Aorta (tissue), 5 donors: ENCODE measurements at regions not wholly inside any gene's neighbourhood (a gene's known extent, or its start where the extent isn't known, plus 50 kb on each side); places are given as distances from the start of the nearest gene placed in this dataset.

Source experiments
- ATAC-seq: fragments of 200-7000 bp; cut with Tn5 transposase; one replicate; pipeline ENCODE4 v1.9.1; 2022; ENCODE audit warnings: moderate library complexity; ENCODE audit not compliant: low FRiP score
- DNase-seq, 2 donors: peaks; one replicate each; pipeline ENCODE4 v3.0.0-alpha.2; 2020
- H3K27ac ChIP-seq, 2 donors: one replicate each; pipeline ENCODE4 v1.5.1; 2013; ENCODE audit warnings: low read length in 2 of 2, mild to moderate bottlenecking in 2 of 2, moderate library complexity in 2 of 2, control low read depth in 1 of 2, inconsistent platforms in 1 of 2, low read depth in 1 of 2
- H3K27me3 ChIP-seq, 2 donors: one replicate each; pipeline ENCODE4 v1.6.1; 2013; ENCODE audit warnings: control low read depth in 1 of 2, low read length in 1 of 2, mild to moderate bottlenecking in 1 of 2, moderate library complexity in 1 of 2; ENCODE audit not compliant: insufficient read depth in 2 of 2, control insufficient read depth in 1 of 2
- H3K36me3 ChIP-seq, 2 donors: one replicate each; pipeline ENCODE4 v1.6.1; 2013; ENCODE audit warnings: control low read depth in 1 of 2, low read length in 1 of 2, mild to moderate bottlenecking in 1 of 2; ENCODE audit not compliant: insufficient read depth in 2 of 2, control insufficient read depth in 1 of 2
- H3K4me1 ChIP-seq, 2 donors: one replicate each; pipeline ENCODE4 v1.6.1; 2013; ENCODE audit warnings: low read length in 2 of 2, control low read depth in 1 of 2, mild to moderate bottlenecking in 1 of 2, moderate library complexity in 1 of 2; ENCODE audit not compliant: insufficient read depth in 2 of 2, control insufficient read depth in 1 of 2
- H3K4me3 ChIP-seq, 2 donors: one replicate each; pipeline ENCODE4 v1.5.1; 2013; ENCODE audit warnings: low read length in 2 of 2, control low read depth in 1 of 2, mild to moderate bottlenecking in 1 of 2
- H3K9me3 ChIP-seq: one replicate; pipeline ENCODE4 v1.6.1; 2013; ENCODE audit warnings: mild to moderate bottlenecking, low read length; ENCODE audit not compliant: control insufficient read depth
- WGBS, 2 donors: extraction: QIAGEN DNeasy Blood & Tissue Kit; methylation state at CpG; one replicate each; pipeline ENCODE4 v1.1.7; 2013; 5-methylcytosine and 5-hydroxymethylcytosine counted together
- intact Hi-C, 2 donors: fragments of 100-400 bp; cut with DNase I; formaldehyde crosslinking; loops; one replicate each; pipeline versions ENCODE4 v1.14.2 to v1.15.0; 2022
- donor health status: healthy with polysubstance abuse.
- donor health status: Bipolar disorder and iron deficiency.
- donor health status: DM: no; HTN: no; CAD: no.
- donor health status: DM: no; HTN: no; CAD: no.
- donor health status: DM: yes; HTN: yes; CAD: no.

DNA sequence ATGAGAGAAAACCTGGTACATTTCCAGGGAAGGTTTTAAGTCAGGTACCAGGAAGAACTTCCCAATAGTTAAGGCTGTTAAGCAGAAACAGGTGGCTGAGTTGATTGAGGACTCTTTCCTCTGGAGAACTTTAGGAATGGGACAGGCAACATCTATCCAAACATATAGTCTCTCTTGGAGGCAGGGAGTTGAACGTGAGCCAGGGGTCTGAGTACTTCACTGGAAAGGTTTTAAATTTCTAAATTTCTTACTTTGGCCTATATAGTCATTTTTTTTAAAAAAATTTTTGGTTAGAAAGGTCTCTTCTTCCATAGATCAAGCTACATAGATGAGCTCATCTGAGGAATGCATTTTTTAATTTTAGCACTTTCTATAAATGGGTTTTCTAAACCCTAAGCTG lies 261.4 kb upstream of the TCF4 start:
- Histone ChIP-seq H3K4me3 (no peak overlapping the region), H3K4me1 (no peaks in the 10 kb centered on the region), H3K9me3 (no peaks in the 10 kb centered on the region), H3K27me3 (no peaks in the 10 kb centered on the region), H3K27ac (no peak overlapping the region), H3K36me3 (no peaks in the 10 kb centered on the region)
- WGBS, 2 donors: 57 to 58% methylated on average over 1 of the region's 1 CpG
- ATAC-seq (no peak), DNase-seq (no peak)
- intact Hi-C loops: no loop called here

DNA sequence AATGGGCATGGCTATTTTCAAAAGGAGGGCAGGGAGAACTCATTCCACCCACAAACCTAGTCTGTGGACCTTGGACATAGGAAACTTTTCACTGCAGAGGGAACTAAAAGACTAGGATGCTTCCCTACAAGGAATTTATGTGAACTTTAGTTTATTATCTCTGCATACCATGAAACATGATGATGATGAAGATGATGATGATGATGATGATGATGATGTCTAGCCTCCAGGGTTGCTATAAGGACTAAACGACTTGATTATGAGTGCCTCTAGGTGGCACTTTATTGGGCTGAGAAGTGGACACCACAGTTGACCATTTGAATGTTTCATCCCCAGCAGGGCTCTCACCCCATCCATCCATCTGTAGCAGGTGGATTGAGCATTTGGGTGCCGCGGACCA lies 260.0 kb upstream of the TCF4 start:
- Histone ChIP-seq H3K9me3 (no peaks in the 10 kb centered on the region), H3K27ac (no peak overlapping the region), H3K4me1 (no peaks in the 10 kb centered on the region), H3K36me3 (no peaks in the 10 kb centered on the region), H3K4me3 (no peak overlapping the region), H3K27me3 (no peaks in the 10 kb centered on the region)
- ATAC-seq (no peak), DNase-seq (no peak)
- WGBS, 2 donors: 80 to 98% methylated on average over 3 of the region's 3 CpGs
- intact Hi-C loops: no loop called here

DNA sequence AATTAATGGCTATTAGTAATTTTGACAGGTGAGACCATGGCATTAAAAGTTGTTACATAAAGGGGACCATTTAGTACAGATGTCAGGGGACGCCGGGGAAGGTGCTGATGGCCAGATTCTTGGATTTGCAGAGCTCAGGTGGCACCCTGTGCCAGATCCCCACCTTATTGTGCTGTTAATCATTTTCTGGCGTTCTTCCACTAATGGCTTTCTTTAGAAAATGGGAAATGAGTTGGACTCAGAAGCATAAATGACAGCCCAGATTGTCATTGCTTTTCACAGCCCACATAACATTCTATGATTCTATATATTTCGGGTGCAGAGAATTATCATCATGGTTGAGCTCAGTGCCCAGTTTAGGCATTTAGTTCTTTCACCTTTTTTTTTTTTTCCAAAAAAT lies 257.2 kb upstream of the TCF4 start:
- intact Hi-C loops: no loop called here
- 91% methylated on average over 4 of the region's 4 CpGs for WGBS, 2 donors

DNA sequence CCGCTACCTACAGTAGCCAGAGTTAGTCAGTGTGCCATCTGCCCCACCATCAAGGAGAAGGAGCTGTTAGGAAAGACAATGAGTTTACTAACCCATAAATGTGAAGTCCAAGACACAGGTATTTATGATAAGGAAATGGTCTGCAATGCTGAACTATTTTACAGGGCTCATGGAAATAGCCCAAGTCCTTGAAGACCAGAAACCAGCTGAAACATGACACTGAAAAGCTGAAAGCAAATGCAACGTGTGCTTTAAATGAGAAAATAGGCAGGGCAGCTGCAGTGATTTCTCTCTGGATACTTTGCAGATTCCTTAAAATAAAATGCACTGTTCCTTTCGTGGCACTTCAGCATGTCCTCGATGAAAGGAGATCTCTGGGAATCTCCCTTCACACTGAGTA lies 256.4 kb upstream of the TCF4 start:
- H3K27ac ChIP-seq: no peak overlapping the region
- intact Hi-C loops: no loop called here
- no peaks in the 10 kb centered on the region for H3K9me3 ChIP-seq
- H3K4me1 ChIP-seq: no peaks in the 10 kb centered on the region
- DNase-seq (no peak), ATAC-seq (no peak)
- H3K4me3 ChIP-seq: no peak overlapping the region
- 53 to 58% methylated on average over 4 of the region's 4 CpGs for WGBS, 2 donors
- no peaks in the 10 kb centered on the region for H3K36me3 ChIP-seq
- no peaks in the 10 kb centered on the region for H3K27me3 ChIP-seq

More for the DNA sequence above, 257.2 kb upstream of the TCF4 start:
- no peak for DNase-seq
- ATAC-seq: no peak
- Histone ChIP-seq H3K4me3 (no peak overlapping the region), H3K27me3 (no peaks in the 10 kb centered on the region), H3K9me3 (no peaks in the 10 kb centered on the region), H3K4me1 (no peaks in the 10 kb centered on the region), H3K36me3 (no peaks in the 10 kb centered on the region), H3K27ac (no peak overlapping the region)

DNA sequence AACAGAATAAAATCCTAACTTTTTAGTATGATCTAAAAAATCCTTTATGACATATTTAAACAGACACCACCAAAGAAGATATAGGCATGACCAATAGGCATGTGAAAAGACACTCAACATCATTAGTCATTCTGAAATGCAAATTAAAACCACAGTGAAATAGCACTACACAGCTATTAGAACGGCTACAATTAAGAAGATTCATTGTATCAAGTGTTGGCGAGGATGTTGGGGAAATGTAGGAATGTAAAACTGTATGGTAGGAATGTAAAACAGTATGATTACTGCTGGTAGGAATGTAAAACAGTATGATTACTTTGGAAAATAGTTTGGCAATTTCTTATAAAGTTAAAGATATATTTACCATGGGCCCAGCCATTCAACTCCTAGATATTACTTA lies 253.3 kb upstream of the TCF4 start:
- intact Hi-C loops: no loop called here
- no peak overlapping the region for H3K4me3 ChIP-seq
- DNase-seq (no peak), ATAC-seq (no peak)
- H3K36me3 ChIP-seq: no peaks in the 10 kb centered on the region
- no peaks in the 10 kb centered on the region for H3K27me3 ChIP-seq
- 81 to 92% methylated on average over 2 of the region's 2 CpGs for WGBS, 2 donors
- no peaks in the 10 kb centered on the region for H3K9me3 ChIP-seq
- no peak overlapping the region for H3K27ac ChIP-seq
- H3K4me1 ChIP-seq: no peaks in the 10 kb centered on the region

DNA sequence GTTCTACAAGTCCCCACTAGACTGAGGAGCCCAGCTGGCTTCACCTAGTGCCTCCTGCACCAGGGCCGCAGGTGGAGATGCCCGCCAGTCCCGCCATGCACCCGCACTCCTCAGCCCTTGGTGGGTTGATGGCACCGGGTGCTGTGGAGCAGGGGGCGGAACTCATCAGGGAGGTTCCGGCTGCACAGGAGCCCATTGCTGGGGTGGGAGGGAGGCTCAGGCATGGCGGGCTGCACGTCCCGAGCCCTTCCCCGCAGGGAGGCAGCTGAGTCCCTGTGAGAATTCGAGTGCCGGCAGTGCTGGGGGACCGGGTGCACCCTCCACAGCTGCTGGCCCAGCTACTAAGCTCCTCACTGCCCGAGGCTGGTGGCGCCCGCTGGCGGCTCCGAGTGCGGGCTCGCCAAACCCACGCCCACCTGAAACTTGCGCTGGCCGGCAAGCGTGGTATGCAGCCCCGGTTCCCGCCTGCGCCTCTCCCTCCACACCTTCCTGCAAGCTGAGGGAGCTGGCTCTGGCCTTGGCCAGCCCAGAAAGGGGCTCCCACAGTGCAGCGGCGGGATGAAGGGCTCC lies 252.7 kb upstream of the TCF4 start:
- intact Hi-C loops: no loop called here
- 87 to 90% methylated on average over 28 to 30 of the region's 30 CpGs for WGBS, 2 donors

DNA sequence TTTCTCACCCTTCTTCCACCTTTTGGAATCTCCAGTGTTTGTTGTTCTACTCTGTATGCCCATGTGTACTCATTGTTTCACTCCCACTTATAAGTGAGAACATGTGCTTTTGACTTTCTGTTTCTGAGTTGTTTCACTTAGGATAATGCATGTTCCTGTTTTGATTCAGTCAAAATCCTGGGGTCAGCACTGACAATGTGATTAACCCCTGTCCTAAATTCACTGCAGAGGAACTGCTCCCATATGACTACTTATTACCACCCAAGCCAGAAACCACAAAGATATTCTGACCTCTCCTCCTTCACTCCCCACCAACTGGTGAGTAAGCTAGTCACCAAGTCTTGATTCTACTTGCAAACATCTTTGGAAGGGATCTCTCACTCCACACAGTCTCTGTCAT lies 251.4 kb upstream of the TCF4 start:
- intact Hi-C loops: no loop called here
- Histone ChIP-seq H3K27me3 (no peaks in the 10 kb centered on the region), H3K4me3 (no peak overlapping the region), H3K4me1 (no peaks in the 10 kb centered on the region), H3K9me3 (no peaks in the 10 kb centered on the region), H3K36me3 (no peaks in the 10 kb centered on the region), H3K27ac (no peak overlapping the region)
- DNase-seq (no peak), ATAC-seq (peak; percentile 9)

More for the DNA sequence above, 252.7 kb upstream of the TCF4 start:
- no peaks in the 10 kb centered on the region for H3K27me3 ChIP-seq
- no peaks in the 10 kb centered on the region for H3K36me3 ChIP-seq
- no peaks in the 10 kb centered on the region for H3K4me1 ChIP-seq
- H3K9me3 ChIP-seq: no peaks in the 10 kb centered on the region
- H3K4me3 ChIP-seq: no peak overlapping the region
- DNase-seq (peak in 1 of 2 donors; percentile 72), ATAC-seq (no peak)
- no peak overlapping the region for H3K27ac ChIP-seq

DNA sequence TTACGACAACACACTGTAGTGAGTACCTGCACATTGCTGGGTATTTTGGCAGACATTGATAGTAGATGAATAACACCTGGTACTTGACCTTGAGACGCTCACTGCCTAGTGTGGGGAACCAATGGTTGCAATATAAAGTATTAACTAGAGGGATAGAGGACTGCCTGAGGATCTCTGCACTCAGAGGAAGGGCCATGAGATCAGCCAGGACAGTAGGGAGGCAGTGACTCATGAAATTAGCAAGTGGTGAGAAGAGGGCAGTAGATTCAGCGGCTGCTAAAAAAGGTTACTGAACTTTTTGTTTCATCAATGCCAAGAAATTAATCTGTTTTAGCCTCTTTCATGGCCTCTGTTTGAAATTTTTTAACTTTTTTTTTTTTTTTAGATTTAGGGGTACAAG lies 250.8 kb upstream of the TCF4 start:
- H3K27me3 ChIP-seq: no peaks in the 10 kb centered on the region
- 97 to 99% methylated on average over 3 of the region's 3 CpGs for WGBS, 2 donors
- DNase-seq (no peak), ATAC-seq (no peak)
- no peaks in the 10 kb centered on the region for H3K9me3 ChIP-seq
- no peak overlapping the region for H3K27ac ChIP-seq
- no peak overlapping the region for H3K4me3 ChIP-seq
- intact Hi-C loops: no loop called here
- no peaks in the 10 kb centered on the region for H3K36me3 ChIP-seq
- H3K4me1 ChIP-seq: no peaks in the 10 kb centered on the region

DNA sequence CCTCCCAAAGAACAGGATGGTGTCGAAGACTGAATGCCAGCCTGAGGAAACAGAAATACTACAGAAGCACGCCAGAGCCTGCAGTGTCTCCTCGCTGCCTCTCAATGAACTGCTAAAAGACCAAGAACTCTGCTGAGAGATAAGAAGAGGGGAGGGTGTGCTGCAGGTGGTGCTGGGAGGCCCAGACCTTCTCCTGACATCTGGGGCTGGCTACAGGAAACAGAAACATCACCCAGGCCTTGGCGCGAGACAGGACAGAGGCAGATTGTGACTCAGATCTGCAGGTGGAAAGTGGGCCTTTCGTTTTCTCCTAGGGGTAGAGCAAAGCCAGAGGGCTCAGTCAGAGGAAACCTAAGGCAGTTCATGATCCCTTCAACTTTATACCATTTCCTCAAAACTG lies 250.3 kb upstream of the TCF4 start:
- no peaks in the 10 kb centered on the region for H3K36me3 ChIP-seq
- no peaks in the 10 kb centered on the region for H3K9me3 ChIP-seq
- WGBS, 2 donors: 82% methylated on average over 6 of the region's 6 CpGs
- no peaks in the 10 kb centered on the region for H3K27me3 ChIP-seq
- DNase-seq (no peak), ATAC-seq (no peak)
- no peak overlapping the region for H3K4me3 ChIP-seq
- no peaks in the 10 kb centered on the region for H3K4me1 ChIP-seq
- intact Hi-C loops: no loop called here
- H3K27ac ChIP-seq: no peak overlapping the region
